SK-N-SH (cell line): ENCODE measurements at regions not wholly inside any gene's neighbourhood (a gene's known extent, or its start where the extent isn't known, plus 50 kb on each side); places are given as distances from the start of the nearest gene placed in this dataset.

Experiments
- CTCF ChIA-PET: fragments of 300-600, 350-600 bp; formaldehyde crosslinking; extraction: SDS; loops from one replicate; lab custom pipeline; 2021; lab: Yijun Ruan, JAX
- POLR2A ChIA-PET: fragments of 350-600 bp; sonication (Branson Sonifier 250); formaldehyde crosslinking; extraction: SDS; loops from one replicate; lab custom pipeline; 2020; ENCODE audit warnings: antibody characterized with exemption, inconsistent platforms; lab: Yijun Ruan, JAX
- DNase-seq: peaks from one replicate; pipeline ENCODE4 v3.0.0; 2012
- H2AFZ ChIP-seq: fragments of 200-600 bp; sonication (generic); 2 replicates; pipeline ENCODE4 v1.8.1; 2016; ENCODE audit warnings: antibody characterized with exemption, mild to moderate bottlenecking, low read depth
- H3F3A ChIP-seq: fragments of 200-600 bp; sonication (generic); replicated peaks from 2 replicates; pipeline ENCODE3; 2016; ENCODE audit warnings: antibody characterized with exemption, mild to moderate bottlenecking; ENCODE audit not compliant: insufficient read depth
- H3K27ac ChIP-seq, 2 experiments: fragments of 200-500 bp in 1 of 2; fragments of 200-600 bp in 1 of 2; sonication (Bioruptor generic) in 1 of 2; sonication (generic), shearing (Covaris generic) in 1 of 2; 2 replicates each; pipeline versions ENCODE4 v1.5.1 to v1.6.1; 2014 to 2016; ENCODE audit warnings: low read depth in 2 of 2, inconsistent platforms in 1 of 2, low read length in 1 of 2, mild to moderate bottlenecking in 1 of 2, mixed read lengths in 1 of 2
- H3K27me3 ChIP-seq: fragments of 200-600 bp; sonication (generic), shearing (Covaris generic); 2 replicates; pipeline ENCODE4 v1.6.1; 2016; ENCODE audit warnings: mixed run types; ENCODE audit not compliant: insufficient read depth
- H3K36me3 ChIP-seq, 2 experiments: fragments of 200-500 bp in 1 of 2; fragments of 200-600 bp in 1 of 2; sonication (Bioruptor generic) in 1 of 2; sonication (generic) in 1 of 2; replicated peaks in 1 of 2; 2 replicates each; pipeline versions ENCODE3 to v1.5.1; 2014 to 2016; ENCODE audit warnings: low read length in 1 of 2, mild to moderate bottlenecking in 1 of 2; ENCODE audit not compliant: insufficient read depth in 2 of 2, control insufficient read depth in 1 of 2
- H3K4me1 ChIP-seq, 2 experiments: fragments of 200-500 bp in 1 of 2; fragments of 200-600 bp in 1 of 2; sonication (Bioruptor generic) in 1 of 2; sonication (generic), shearing (Covaris generic) in 1 of 2; 2 replicates each; pipeline versions ENCODE4 v1.5.1 to v1.6.1; 2014 to 2016; ENCODE audit warnings: low read depth in 1 of 2, low read length in 1 of 2, mixed run types in 1 of 2; ENCODE audit not compliant: insufficient read depth in 2 of 2, control insufficient read depth in 1 of 2
- H3K4me2 ChIP-seq: fragments of 200-600 bp; sonication (generic), shearing (Covaris generic); 2 replicates; pipeline ENCODE4 v1.6.1; 2017; ENCODE audit warnings: mixed run types
- H3K4me3 ChIP-seq, 2 experiments: fragments of 200-500 bp in 1 of 2; fragments of 200-600 bp in 1 of 2; sonication (Bioruptor generic) in 1 of 2; sonication (generic), shearing (Covaris generic) in 1 of 2; 2 replicates each; pipeline versions ENCODE4 v1.5.1 to v1.8.1; 2014 to 2016; ENCODE audit warnings: low read depth in 2 of 2, inconsistent platforms in 1 of 2, low read length in 1 of 2, mild to moderate bottlenecking in 1 of 2, mixed read lengths in 1 of 2, moderate library complexity in 1 of 2
- H3K79me2 ChIP-seq: fragments of 200-600 bp; sonication (generic); 2 replicates; pipeline ENCODE4 v1.8.1; 2017; ENCODE audit warnings: mild to moderate bottlenecking; ENCODE audit not compliant: insufficient read depth
- H3K9ac ChIP-seq: fragments of 200-600 bp; sonication (generic); 2 replicates; pipeline ENCODE4 v1.6.1; 2017; ENCODE audit warnings: mixed run types
- H3K9me2 ChIP-seq: fragments of 200-600 bp; sonication (generic); 2 replicates; pipeline ENCODE4 v1.6.1; 2017; ENCODE audit warnings: mixed run types
- H3K9me3 ChIP-seq: fragments of 200-600 bp; sonication (generic); 2 replicates; pipeline ENCODE4 v1.6.1; 2017; ENCODE audit warnings: mixed run types, mild to moderate bottlenecking, moderate library complexity
- H4K20me1 ChIP-seq: fragments of 200-600 bp; sonication (generic); 2 replicates; pipeline ENCODE4 v1.6.1; 2017; ENCODE audit warnings: mild to moderate bottlenecking, mixed run types; ENCODE audit not compliant: insufficient read depth
- EP300 ChIP-seq, 2 experiments: IDR thresholded peaks; 2 replicates each; pipeline versions ENCODE4 v1.4.0 to v1.6.1; 2012; ENCODE audit warnings: borderline replicate concordance in 1 of 2, low read depth in 1 of 2, low read length in 1 of 2
- FOSL2 ChIP-seq: IDR thresholded peaks from 2 replicates; pipeline ENCODE4 v1.4.0; 2012; ENCODE audit warnings: low read depth, mild to moderate bottlenecking, moderate library complexity, borderline replicate concordance
- MEF2A ChIP-seq: IDR thresholded peaks from 2 replicates; pipeline ENCODE4 v1.4.0; 2012; ENCODE audit warnings: low read depth, borderline replicate concordance
- MXI1 ChIP-seq: IDR thresholded peaks from 2 replicates; pipeline ENCODE4 v1.6.1; 2012; ENCODE audit warnings: mild to moderate bottlenecking, low read depth, low read length, improper control_type of control experiment
- NFIC ChIP-seq: IDR thresholded peaks from 2 replicates; pipeline ENCODE4 v1.4.0; 2012; ENCODE audit warnings: borderline replicate concordance
- NRF1 ChIP-seq: IDR thresholded peaks from 2 replicates; pipeline ENCODE4 v1.6.1; 2012; ENCODE audit warnings: low read depth, mild to moderate bottlenecking, low read length
- POLR2AphosphoS5 ChIP-seq: IDR thresholded peaks from 2 replicates; pipeline ENCODE4 v1.6.1; 2012; ENCODE audit warnings: low read depth, low read length
- TAF1 ChIP-seq: IDR thresholded peaks from 2 replicates; pipeline ENCODE4 v1.6.1; 2012; ENCODE audit warnings: low read depth, mild to moderate bottlenecking, low read length, moderate library complexity, borderline replicate concordance
- TCF12 ChIP-seq: IDR thresholded peaks from 2 replicates; pipeline ENCODE4 v1.4.0; 2012
- USF1 ChIP-seq: IDR thresholded peaks from 2 replicates; pipeline ENCODE4 v1.4.0; 2012; ENCODE audit warnings: low read depth, borderline replicate concordance
- WGBS: methylation state at CpG from one replicate; pipeline ENCODE4 v1.1.6; 2017; ENCODE audit warnings: low lambda C conversion rate; 5-methylcytosine and 5-hydroxymethylcytosine counted together
- TF ChIP-seq, protein P1 (sequence below): IDR thresholded peaks from 2 replicates; pipeline ENCODE4 v1.6.1; 2012; ENCODE audit warnings: mild to moderate bottlenecking, low read depth, low read length, moderate library complexity
- TF ChIP-seq, protein P2 (sequence below): IDR thresholded peaks from 2 replicates; pipeline ENCODE4; 2012
- TF ChIP-seq, protein P3 (sequence below): IDR thresholded peaks from 2 replicates; pipeline ENCODE4 v1.4.0; 2012; ENCODE audit warnings: low read depth, borderline replicate concordance

- no peak for TF ChIP-seq POLR2AphosphoS5
- no peak for TF ChIP-seq USF1
- no peak for TF ChIP-seq TCF12
- TF ChIP-seq, all 33 proteins: peak for 0
Measured at GRCh38 chr20:1778338-1778737, 116.9 kb upstream of the SIRPA start (continued).

- H3K79me2 ChIP-seq = peaks cover 13% of the 10 kb centered on the region
- peaks cover 6 to 7% of the 10 kb centered on the region in 2 experiments; a peak in 3 of 4 replicates for H3K4me1 ChIP-seq
- H3K9me2 ChIP-seq = no peaks in the 10 kb centered on the region
- H3F3A ChIP-seq = peaks cover 4% of the 10 kb centered on the region
- ChIA-PET POLR2A (interaction anchor here (0.6 to 1.2 kb wide), 3 partner anchors 13 to 326 kb away, joined by 3 to 4 read pairs (median 3); no protein-coding TSS in a partner anchor), CTCF (interaction anchor here (0.6 to 4.4 kb wide), 34 partner anchors 9 to 510 kb away, joined by 3 to 66 read pairs (median 4); no protein-coding TSS in a partner anchor)
- H3K9ac ChIP-seq = peak overlapping the region; percentile 82; the same call in 1 of the 2 replicates
- WGBS = 26% methylated on average over 14 of the region's 14 CpGs
- TF ChIP-seq NRF1 (no peak), MEF2A (no peak), POLR2AphosphoS5 (no peak), FOSL2 (no peak), MXI1 (no peak), NFIC (no peak), EP300 (IDR thresholded peaks at IDR 0.05; ENCODE audit: borderline replicate concordance in 1 of 2, low read depth in 1 of 2, low read length in 1 of 2) (no peak), TCF12 (no peak), TAF1 (no peak)
- TF ChIP-seq, protein P1, sequence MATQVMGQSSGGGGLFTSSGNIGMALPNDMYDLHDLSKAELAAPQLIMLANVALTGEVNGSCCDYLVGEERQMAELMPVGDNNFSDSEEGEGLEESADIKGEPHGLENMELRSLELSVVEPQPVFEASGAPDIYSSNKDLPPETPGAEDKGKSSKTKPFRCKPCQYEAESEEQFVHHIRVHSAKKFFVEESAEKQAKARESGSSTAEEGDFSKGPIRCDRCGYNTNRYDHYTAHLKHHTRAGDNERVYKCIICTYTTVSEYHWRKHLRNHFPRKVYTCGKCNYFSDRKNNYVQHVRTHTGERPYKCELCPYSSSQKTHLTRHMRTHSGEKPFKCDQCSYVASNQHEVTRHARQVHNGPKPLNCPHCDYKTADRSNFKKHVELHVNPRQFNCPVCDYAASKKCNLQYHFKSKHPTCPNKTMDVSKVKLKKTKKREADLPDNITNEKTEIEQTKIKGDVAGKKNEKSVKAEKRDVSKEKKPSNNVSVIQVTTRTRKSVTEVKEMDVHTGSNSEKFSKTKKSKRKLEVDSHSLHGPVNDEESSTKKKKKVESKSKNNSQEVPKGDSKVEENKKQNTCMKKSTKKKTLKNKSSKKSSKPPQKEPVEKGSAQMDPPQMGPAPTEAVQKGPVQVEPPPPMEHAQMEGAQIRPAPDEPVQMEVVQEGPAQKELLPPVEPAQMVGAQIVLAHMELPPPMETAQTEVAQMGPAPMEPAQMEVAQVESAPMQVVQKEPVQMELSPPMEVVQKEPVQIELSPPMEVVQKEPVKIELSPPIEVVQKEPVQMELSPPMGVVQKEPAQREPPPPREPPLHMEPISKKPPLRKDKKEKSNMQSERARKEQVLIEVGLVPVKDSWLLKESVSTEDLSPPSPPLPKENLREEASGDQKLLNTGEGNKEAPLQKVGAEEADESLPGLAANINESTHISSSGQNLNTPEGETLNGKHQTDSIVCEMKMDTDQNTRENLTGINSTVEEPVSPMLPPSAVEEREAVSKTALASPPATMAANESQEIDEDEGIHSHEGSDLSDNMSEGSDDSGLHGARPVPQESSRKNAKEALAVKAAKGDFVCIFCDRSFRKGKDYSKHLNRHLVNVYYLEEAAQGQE = no peak
- TF ChIP-seq, protein P2, sequence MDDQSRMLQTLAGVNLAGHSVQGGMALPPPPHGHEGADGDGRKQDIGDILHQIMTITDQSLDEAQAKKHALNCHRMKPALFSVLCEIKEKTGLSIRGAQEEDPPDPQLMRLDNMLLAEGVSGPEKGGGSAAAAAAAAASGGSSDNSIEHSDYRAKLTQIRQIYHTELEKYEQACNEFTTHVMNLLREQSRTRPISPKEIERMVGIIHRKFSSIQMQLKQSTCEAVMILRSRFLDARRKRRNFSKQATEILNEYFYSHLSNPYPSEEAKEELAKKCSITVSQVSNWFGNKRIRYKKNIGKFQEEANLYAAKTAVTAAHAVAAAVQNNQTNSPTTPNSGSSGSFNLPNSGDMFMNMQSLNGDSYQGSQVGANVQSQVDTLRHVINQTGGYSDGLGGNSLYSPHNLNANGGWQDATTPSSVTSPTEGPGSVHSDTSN = no peak
- TF ChIP-seq, protein P3, sequence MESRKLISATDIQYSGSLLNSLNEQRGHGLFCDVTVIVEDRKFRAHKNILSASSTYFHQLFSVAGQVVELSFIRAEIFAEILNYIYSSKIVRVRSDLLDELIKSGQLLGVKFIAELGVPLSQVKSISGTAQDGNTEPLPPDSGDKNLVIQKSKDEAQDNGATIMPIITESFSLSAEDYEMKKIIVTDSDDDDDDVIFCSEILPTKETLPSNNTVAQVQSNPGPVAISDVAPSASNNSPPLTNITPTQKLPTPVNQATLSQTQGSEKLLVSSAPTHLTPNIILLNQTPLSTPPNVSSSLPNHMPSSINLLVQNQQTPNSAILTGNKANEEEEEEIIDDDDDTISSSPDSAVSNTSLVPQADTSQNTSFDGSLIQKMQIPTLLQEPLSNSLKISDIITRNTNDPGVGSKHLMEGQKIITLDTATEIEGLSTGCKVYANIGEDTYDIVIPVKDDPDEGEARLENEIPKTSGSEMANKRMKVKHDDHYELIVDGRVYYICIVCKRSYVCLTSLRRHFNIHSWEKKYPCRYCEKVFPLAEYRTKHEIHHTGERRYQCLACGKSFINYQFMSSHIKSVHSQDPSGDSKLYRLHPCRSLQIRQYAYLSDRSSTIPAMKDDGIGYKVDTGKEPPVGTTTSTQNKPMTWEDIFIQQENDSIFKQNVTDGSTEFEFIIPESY = no peak
- H3K36me3 ChIP-seq = no peaks in the 10 kb centered on the region
- no peak overlapping the region for H3K27ac ChIP-seq
- peak overlapping the region; percentile 75 to 98 for H3K4me3 ChIP-seq
- no peak overlapping the region; the same call in 1 of the 2 replicates for H2AFZ ChIP-seq
- 0 out of 2 replicates have a peak, but pooled peaks cover 7% of the 10 kb centered on the region for H3K27me3 ChIP-seq
- DNase-seq = no peak
- H4K20me1 ChIP-seq = no peaks in the 10 kb centered on the region
- 0 out of 2 replicates have a peak overlapping the region, but pooled peaks have one; percentile 81 for H3K4me2 ChIP-seq
- no peaks in the 10 kb centered on the region for H3K9me3 ChIP-seq
Measured at GRCh38 chr20:1777476-1777820, 117.8 kb upstream of the SIRPA start.
